H1 (cell line): ENCODE measurements at regions not wholly inside any gene's neighbourhood (a gene's known extent, or its start where the extent isn't known, plus 50 kb on each side); places are given as distances from the start of the nearest gene placed in this dataset.

ENCODE experiments used
- CTCF ChIP-seq, 3 experiments: IDR thresholded peaks; 1 replicate in 2 of 3; 2 replicates in 1 of 3; pipeline versions ENCODE4 v1.5.1 to v1.6.1; 2011; ENCODE audit warnings: low read length in 3 of 3, mild to moderate bottlenecking in 3 of 3, inconsistent platforms in 2 of 3, low read depth in 1 of 3, moderate library complexity in 1 of 3; ENCODE audit not compliant: insufficient read depth in 1 of 3; ENCODE audit errors: control extremely low read depth in 1 of 3
- SIN3A ChIP-seq, 2 experiments: IDR thresholded peaks in 1 of 2; conservative IDR thresholded peaks in 1 of 2; 2 replicates each; pipeline ENCODE4 v1.6.1; 2011 to 2012; ENCODE audit warnings: low read length in 2 of 2, improper control_type of control experiment in 1 of 2, low read depth in 1 of 2, mild to moderate bottlenecking in 1 of 2
- TAF7 ChIP-seq: optimal IDR thresholded peaks from 2 replicates; pipeline ENCODE3; 2011; ENCODE audit warnings: low read depth, mild to moderate bottlenecking, inconsistent platforms, low read length, moderate library complexity, borderline replicate concordance

DNA sequence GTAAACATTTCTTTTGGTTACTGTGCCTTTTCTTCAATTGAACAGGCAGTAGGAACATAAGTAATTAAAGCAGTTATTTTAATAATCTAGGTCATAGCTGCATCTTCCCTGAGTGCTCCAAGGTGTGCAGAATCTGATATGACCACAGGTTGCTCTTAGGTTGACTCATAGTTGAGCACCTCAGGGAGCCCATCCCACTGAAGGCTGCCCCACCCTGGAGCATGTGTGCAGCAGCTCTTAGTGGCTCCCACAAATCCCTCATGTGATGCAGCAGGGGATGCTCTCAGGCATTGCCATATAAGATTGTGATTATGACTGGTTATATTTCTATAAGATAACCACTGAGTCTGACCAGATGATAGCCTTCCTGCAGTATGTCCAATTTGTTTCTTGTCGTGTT is 72.3 kb downstream of the ZNF518B start (continued):
- TF ChIP-seq CTCF (IDR thresholded peaks at IDR 0.05; ENCODE audit: control extremely low read depth in 1 of 3, insufficient read depth in 1 of 3, low read depth in 1 of 3, low read length in 3 of 3) (no peak), SIN3A (conservative IDR thresholded peaks at IDR 0.05 in 1 of 2, IDR thresholded peaks at IDR 0.05 in 1 of 2; ENCODE audit: low read depth in 1 of 2, low read length in 2 of 2) (no peak), TAF7 (no peak)
